ENCODE measurements at regions not wholly inside any gene's neighbourhood (a gene's known extent, or its start where the extent isn't known, plus 50 kb on each side); places are given as distances from the start of the nearest gene placed in this dataset.

- WGBS (ENCODE audit: low lambda C conversion rate, missing lambda C conversion rate), result 64% methylated on average over 4 of the region's 4 CpGs
These were observed 102.1 kb upstream of the ASTN2 start for GRCh38 chr9:117516676-117517632.

DNA sequence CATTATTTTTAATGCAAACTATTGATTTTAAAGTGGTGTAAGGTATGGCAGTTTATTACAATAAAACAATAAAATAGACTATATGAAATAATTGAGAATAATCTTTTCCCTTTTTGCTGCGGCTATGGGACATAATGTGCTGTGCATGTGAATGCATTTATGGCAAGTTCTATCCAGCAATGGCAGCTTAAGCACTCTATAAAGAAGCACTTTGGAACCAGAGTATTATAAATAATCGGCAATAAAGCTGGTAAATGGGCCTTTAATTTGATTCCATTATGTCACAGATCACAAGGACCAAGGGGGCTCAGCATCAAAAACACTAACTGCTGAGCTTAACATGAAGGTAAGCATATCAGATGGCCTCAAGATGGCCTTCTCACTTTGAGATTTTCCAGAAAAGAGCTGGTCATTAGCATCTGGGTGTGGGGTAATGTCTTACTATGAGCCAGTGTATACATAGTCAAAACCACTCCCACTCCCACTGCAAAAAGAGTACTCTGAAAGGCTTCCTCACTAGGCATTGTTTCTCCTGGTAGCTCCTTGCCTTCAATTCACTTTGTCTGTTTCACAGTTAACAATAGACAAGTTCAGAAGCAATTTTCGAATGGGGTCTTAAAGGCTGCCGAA is 97.1 kb upstream of the ASTN2 start:
- peak; percentile 13 for DNase-seq (ENCODE audit: low spot score)
- H3K79me2 ChIP-seq, result no peaks in the 10 kb centered on the region
- no peaks in the 10 kb centered on the region for H3K36me3 ChIP-seq (replicated peaks; ENCODE audit: insufficient read depth, low read depth)
- H3K4me2 ChIP-seq, result no peak overlapping the region
- no peak overlapping the region for H2AFZ ChIP-seq
- H3K4me3 ChIP-seq, result no peak overlapping the region
- H4K20me1 ChIP-seq (ENCODE audit: insufficient read depth, poor library complexity, severe bottlenecking), result no peaks in the 10 kb centered on the region
- TF ChIP-seq EZH2 (IDR thresholded peaks at IDR 0.05; ENCODE audit: borderline replicate concordance), result no peak
- TF ChIP-seq, protein P1, sequence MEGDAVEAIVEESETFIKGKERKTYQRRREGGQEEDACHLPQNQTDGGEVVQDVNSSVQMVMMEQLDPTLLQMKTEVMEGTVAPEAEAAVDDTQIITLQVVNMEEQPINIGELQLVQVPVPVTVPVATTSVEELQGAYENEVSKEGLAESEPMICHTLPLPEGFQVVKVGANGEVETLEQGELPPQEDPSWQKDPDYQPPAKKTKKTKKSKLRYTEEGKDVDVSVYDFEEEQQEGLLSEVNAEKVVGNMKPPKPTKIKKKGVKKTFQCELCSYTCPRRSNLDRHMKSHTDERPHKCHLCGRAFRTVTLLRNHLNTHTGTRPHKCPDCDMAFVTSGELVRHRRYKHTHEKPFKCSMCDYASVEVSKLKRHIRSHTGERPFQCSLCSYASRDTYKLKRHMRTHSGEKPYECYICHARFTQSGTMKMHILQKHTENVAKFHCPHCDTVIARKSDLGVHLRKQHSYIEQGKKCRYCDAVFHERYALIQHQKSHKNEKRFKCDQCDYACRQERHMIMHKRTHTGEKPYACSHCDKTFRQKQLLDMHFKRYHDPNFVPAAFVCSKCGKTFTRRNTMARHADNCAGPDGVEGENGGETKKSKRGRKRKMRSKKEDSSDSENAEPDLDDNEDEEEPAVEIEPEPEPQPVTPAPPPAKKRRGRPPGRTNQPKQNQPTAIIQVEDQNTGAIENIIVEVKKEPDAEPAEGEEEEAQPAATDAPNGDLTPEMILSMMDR (IDR thresholded peaks at IDR 0.05; ENCODE audit: poor library complexity), result no peak
- TF ChIP-seq EZH2phosphoT487 (IDR thresholded peaks at IDR 0.05; ENCODE audit: low read depth, severe bottlenecking, unreplicated experiment), result no peak
- no peaks in the 10 kb centered on the region for H3K4me1 ChIP-seq (ENCODE audit: insufficient read depth)
- peak overlapping the region; percentile 44 for H3K27ac ChIP-seq
- no peaks in the 10 kb centered on the region for H3K9me3 ChIP-seq (ENCODE audit: low read depth)
- WGBS (ENCODE audit: low lambda C conversion rate, missing lambda C conversion rate), result 65% methylated on average over 4 of the region's 4 CpGs
- H3K9me2 ChIP-seq (replicated peaks; ENCODE audit: insufficient read depth), result no peaks in the 10 kb centered on the region
- no peaks in the 10 kb centered on the region for H3K27me3 ChIP-seq

More at GRCh38 chr9:117516676-117517632, 102.1 kb upstream of the ASTN2 start:
- H3K27me3 ChIP-seq, result no peaks in the 10 kb centered on the region
- no peaks in the 10 kb centered on the region for H4K20me1 ChIP-seq (ENCODE audit: insufficient read depth, poor library complexity, severe bottlenecking)
- TF ChIP-seq, protein P1 (IDR thresholded peaks at IDR 0.05; ENCODE audit: poor library complexity), result no peak
- TF ChIP-seq EZH2 (IDR thresholded peaks at IDR 0.05; ENCODE audit: borderline replicate concordance), result no peak
- no peak for TF ChIP-seq EZH2phosphoT487 (IDR thresholded peaks at IDR 0.05; ENCODE audit: low read depth, severe bottlenecking, unreplicated experiment)
- DNase-seq (ENCODE audit: low spot score), result no peak
- H3K9me3 ChIP-seq (ENCODE audit: low read depth), result no peaks in the 10 kb centered on the region
- no peak overlapping the region for H3K4me3 ChIP-seq
- H3K4me2 ChIP-seq, result no peak overlapping the region
- H2AFZ ChIP-seq, result no peak overlapping the region
- no peaks in the 10 kb centered on the region for H3K36me3 ChIP-seq (replicated peaks; ENCODE audit: insufficient read depth, low read depth)
- no peak overlapping the region for H3K27ac ChIP-seq
- H3K79me2 ChIP-seq, result no peaks in the 10 kb centered on the region
- no peaks in the 10 kb centered on the region for H3K4me1 ChIP-seq (ENCODE audit: insufficient read depth)
- H3K9me2 ChIP-seq (replicated peaks; ENCODE audit: insufficient read depth), result no peaks in the 10 kb centered on the region

DNA sequence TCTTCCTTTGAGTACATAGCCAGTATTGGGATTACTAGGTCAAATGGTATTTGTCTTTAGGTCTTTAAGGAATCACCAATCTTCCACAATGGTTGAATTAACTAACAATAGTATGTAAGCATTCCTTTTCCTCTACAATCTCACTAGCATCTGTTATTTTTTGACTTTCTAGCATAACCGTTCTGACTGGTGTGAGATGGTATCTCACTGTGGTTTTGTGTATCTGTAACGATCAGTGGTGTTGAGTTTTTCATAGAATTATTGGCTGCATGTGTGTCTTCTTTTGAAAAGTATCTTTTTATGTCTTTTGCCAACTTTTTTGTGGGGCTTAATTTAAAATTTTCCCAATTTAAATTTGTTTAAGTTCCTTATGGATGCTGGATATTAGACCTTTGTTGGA is 81.5 kb upstream of the ASTN2 start:
- H3K4me3 ChIP-seq, result no peak overlapping the region
- TF ChIP-seq EZH2 (IDR thresholded peaks at IDR 0.05; ENCODE audit: borderline replicate concordance) (no peak), EZH2phosphoT487 (IDR thresholded peaks at IDR 0.05; ENCODE audit: low read depth, severe bottlenecking, unreplicated experiment) (no peak)
- TF ChIP-seq, protein P1 (IDR thresholded peaks at IDR 0.05; ENCODE audit: poor library complexity), result no peak
- no peak for DNase-seq (ENCODE audit: low spot score)

More for the DNA sequence above, 81.5 kb upstream of the ASTN2 start:
- Histone ChIP-seq H3K79me2 (no peaks in the 10 kb centered on the region), H3K9me3 (ENCODE audit: low read depth) (no peaks in the 10 kb centered on the region), H2AFZ (no peak overlapping the region), H3K36me3 (replicated peaks; ENCODE audit: insufficient read depth, low read depth) (no peaks in the 10 kb centered on the region), H3K9me2 (replicated peaks; ENCODE audit: insufficient read depth) (no peaks in the 10 kb centered on the region), H3K4me2 (no peak overlapping the region), H3K27me3 (no peaks in the 10 kb centered on the region), H4K20me1 (ENCODE audit: insufficient read depth, poor library complexity, severe bottlenecking) (no peaks in the 10 kb centered on the region), H3K4me1 (ENCODE audit: insufficient read depth) (peaks cover 8% of the 10 kb centered on the region), H3K27ac (no peak overlapping the region)
- 91% methylated on average over 2 of the region's 2 CpGs for WGBS (ENCODE audit: low lambda C conversion rate, missing lambda C conversion rate)

Data from hepatocyte (in vitro differentiated cells).